Activated CD4-positive, alpha-beta T cell treated with anti-CD3 and anti-CD28 coated beads, Interleukin-2, amount 10 ng/mL, durations not matched to agents 7 days and 5 days (primary cell): ENCODE measurements at regions not wholly inside any gene's neighbourhood (a gene's known extent, or its start where the extent isn't known, plus 50 kb on each side); places are given as distances from the start of the nearest gene placed in this dataset.
"Not testable (repeated sequence)": the region's sequence is repeated elsewhere in the genome, so short reads cannot be mapped to it uniquely, and the experiment has no call there.

Experiments used
- CTCF ChIA-PET: fragments of 350-600 bp; sonication (Branson Sonifier 250); formaldehyde crosslinking; loops from one replicate; lab custom pipeline; 2021; ENCODE audit warnings: antibody characterized with exemption; lab: Charles Lee
- POLR2A ChIA-PET: fragments of 350-600 bp; sonication (Branson Sonifier 250); formaldehyde crosslinking; loops from one replicate; lab custom pipeline; 2021; ENCODE audit warnings: antibody characterized with exemption; lab: Charles Lee
- DNase-seq: peaks from one replicate; pipeline ENCODE4 v3.0.0-alpha.2; 2020
- H3K27ac Mint-ChIP-seq: one replicate; pipeline ENCODE4 v1.8.0; 2021; ENCODE audit warnings: mild to moderate bottlenecking, moderate library complexity, mixed read lengths
- H3K27me3 Mint-ChIP-seq: one replicate; pipeline ENCODE4 v1.8.0; 2021; ENCODE audit warnings: mixed read lengths
- H3K36me3 Mint-ChIP-seq: one replicate; pipeline ENCODE4 v1.8.0; 2021; ENCODE audit warnings: low read depth, mixed read lengths
- H3K4me1 Mint-ChIP-seq: one replicate; pipeline ENCODE4 v1.8.0; 2021; ENCODE audit warnings: mixed read lengths
- H3K4me3 Mint-ChIP-seq: one replicate; pipeline ENCODE4 v1.8.0; 2021; ENCODE audit warnings: mild to moderate bottlenecking, moderate library complexity, mixed read lengths
- H3K9me3 Mint-ChIP-seq: one replicate; pipeline ENCODE4 v1.8.0; 2021; ENCODE audit warnings: mixed read lengths

- H3K4me3 Mint-ChIP-seq, H3K36me3 Mint-ChIP-seq, H3K27ac Mint-ChIP-seq, POLR2A ChIA-PET, CTCF ChIA-PET: not testable (repeated sequence)
- Mint-ChIP-seq H3K27me3 (peaks cover 13% of the 10 kb centered on the region), H3K4me1 (peaks cover 18% of the 10 kb centered on the region), H3K9me3 (peaks cover 22% of the 10 kb centered on the region)
- peak; percentile 10 for DNase-seq
Observed at GRCh38 chr10:78096486-78096885, 62.8 kb downstream of the RPS24 start.

GRCh38 chr10:78102593-78102992, 68.9 kb downstream of the RPS24 start:
- H3K27me3 Mint-ChIP-seq, result peaks cover 13% of the 10 kb centered on the region
- H3K4me3 Mint-ChIP-seq, POLR2A ChIA-PET, H3K27ac Mint-ChIP-seq, H3K4me1 Mint-ChIP-seq, CTCF ChIA-PET, DNase-seq, H3K36me3 Mint-ChIP-seq: not testable (repeated sequence)
- peaks cover 39% of the 10 kb centered on the region for H3K9me3 Mint-ChIP-seq

- ChIA-PET CTCF (no interaction called here), POLR2A (no interaction called here)
- Mint-ChIP-seq H3K36me3 (no peaks in the 10 kb centered on the region), H3K27me3 (peaks cover 5% of the 10 kb centered on the region), H3K4me3 (no peak overlapping the region), H3K27ac (no peak overlapping the region), H3K9me3 (peaks cover 13% of the 10 kb centered on the region), H3K4me1 (no peaks in the 10 kb centered on the region)
- no peak for DNase-seq
Observed at GRCh38 chr10:78109210-78109609, 75.5 kb downstream of the RPS24 start.

DNA sequence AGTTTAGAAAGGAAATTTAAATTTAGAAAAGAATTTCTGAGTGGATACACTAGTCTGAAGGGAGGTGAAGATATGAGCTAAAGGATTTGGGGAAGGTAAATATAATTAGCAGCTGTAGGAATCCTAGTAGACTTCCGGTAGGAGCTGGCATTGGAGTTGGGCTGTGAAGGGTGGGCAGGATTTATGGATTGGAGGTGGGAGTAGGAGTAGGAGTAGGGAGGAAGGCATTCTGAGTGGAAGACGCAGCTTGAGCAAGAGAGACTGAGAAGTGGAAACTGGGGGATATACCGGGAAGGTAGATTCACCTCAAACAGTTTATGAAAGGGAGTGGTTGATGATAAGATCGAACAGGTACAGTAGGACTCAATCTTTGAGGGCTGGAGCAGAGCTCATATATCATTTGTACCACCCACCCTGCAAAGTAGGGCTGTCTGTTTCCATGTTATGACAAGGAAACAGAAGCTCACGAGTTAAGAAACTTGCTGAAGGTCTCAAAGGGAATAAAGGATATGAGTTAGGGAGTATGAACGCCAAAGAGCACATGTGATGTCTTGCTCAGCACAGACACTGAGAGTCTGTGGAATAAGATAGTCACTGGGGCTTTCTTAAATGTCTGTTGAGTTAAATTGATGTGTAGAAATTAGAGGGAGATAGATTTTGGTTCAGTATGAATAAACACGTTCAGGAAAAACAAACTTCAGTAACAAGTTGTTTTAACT, 81.6 kb downstream of the RPS24 start:
- DNase-seq, result no peak
- no peak overlapping the region for H3K27ac Mint-ChIP-seq
- ChIA-PET POLR2A (no interaction called here), CTCF (interaction anchor here (1.4 kb wide), 1 partner anchor 19 kb away, joined by 3 read pairs; no protein-coding TSS in a partner anchor)
- no peaks in the 10 kb centered on the region for H3K4me1 Mint-ChIP-seq
- H3K4me3 Mint-ChIP-seq, result no peak overlapping the region
- H3K36me3 Mint-ChIP-seq, result no peaks in the 10 kb centered on the region
- H3K27me3 Mint-ChIP-seq, result peaks cover 8% of the 10 kb centered on the region
- no peaks in the 10 kb centered on the region for H3K9me3 Mint-ChIP-seq

DNA sequence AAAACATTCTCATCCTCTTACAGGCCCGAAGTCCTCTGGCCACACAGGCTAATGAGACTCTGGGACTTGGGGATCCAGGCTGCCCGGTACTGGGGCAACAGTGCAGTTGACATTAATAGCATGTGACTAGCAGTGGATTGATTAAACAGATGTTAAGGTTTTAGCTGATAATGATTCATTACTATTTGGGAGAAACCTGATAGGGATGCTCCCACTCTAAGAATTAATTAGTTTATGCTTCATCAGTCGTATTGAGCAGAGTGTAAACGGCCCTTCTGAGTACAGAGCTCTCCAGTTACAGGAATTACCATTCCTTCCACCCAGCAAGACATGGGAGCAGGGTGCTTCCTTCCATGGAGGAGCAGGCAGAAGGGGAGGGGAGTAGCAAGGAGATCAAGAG, 82.7 kb downstream of the RPS24 start:
- Mint-ChIP-seq H3K36me3 (no peaks in the 10 kb centered on the region), H3K4me3 (no peak overlapping the region), H3K27me3 (peaks cover 15% of the 10 kb centered on the region), H3K9me3 (no peaks in the 10 kb centered on the region), H3K27ac (no peak overlapping the region), H3K4me1 (no peaks in the 10 kb centered on the region)
- no peak for DNase-seq
- ChIA-PET CTCF (interaction anchor here (1.4 kb wide), 1 partner anchor 18 kb away, joined by 3 read pairs; no protein-coding TSS in a partner anchor), POLR2A (no interaction called here)

DNA sequence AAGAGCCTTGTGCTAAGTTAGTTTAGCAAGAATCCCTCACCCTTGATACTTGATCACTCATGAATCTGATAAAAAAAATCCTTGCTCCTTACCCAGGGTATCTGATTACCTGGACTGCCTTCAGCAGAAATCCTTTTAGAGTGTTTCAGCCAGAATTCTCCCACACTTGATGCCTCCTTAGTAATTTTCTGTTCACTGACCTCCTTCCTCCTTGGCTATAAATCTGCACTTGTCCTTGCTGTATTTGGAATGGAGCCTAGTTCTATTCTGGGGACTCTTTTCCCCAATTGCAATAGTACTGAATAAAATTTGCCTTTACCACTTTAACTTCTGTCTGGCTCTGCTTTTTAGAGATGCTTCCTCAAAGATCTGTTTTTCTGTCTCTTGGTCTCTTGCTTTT, 84.9 kb downstream of the RPS24 start:
- no peak overlapping the region for H3K4me3 Mint-ChIP-seq
- H3K4me1 Mint-ChIP-seq, result no peaks in the 10 kb centered on the region
- ChIA-PET POLR2A (no interaction called here), CTCF (no interaction called here)
- peaks cover 21% of the 10 kb centered on the region for H3K27me3 Mint-ChIP-seq
- H3K27ac Mint-ChIP-seq, result no peak overlapping the region
- DNase-seq, result no peak
- H3K9me3 Mint-ChIP-seq, result peaks cover 6% of the 10 kb centered on the region
- H3K36me3 Mint-ChIP-seq, result no peaks in the 10 kb centered on the region

GRCh38 chr10:78121801-78122200, 88.1 kb downstream of the RPS24 start:
- H3K9me3 Mint-ChIP-seq, result peaks cover 8% of the 10 kb centered on the region
- POLR2A ChIA-PET, result no interaction called here

DNA sequence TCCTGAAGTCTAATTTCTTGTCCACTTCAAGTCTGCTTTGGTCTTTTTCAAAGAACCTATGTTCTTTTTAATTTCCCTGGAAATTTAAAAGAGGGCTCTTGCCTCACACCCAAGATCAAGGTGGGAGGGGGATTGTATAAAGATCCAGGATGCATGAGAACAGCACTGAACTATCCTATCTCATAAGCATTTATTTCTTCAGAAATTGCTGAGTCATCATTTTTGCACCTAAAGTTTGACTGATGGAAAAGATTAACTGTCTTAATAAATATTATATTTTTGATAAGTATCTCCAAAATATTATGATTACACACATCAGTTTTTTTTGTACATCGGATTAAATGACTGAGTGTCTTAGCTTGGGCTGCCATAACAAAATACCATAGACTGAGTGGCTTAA, 90.5 kb downstream of the RPS24 start:
- Mint-ChIP-seq H3K4me3 (no peak overlapping the region), H3K27me3 (peaks cover 13% of the 10 kb centered on the region), H3K9me3 (peaks cover 8% of the 10 kb centered on the region), H3K27ac (no peak overlapping the region), H3K36me3 (no peaks in the 10 kb centered on the region), H3K4me1 (no peaks in the 10 kb centered on the region)
- ChIA-PET POLR2A (no interaction called here), CTCF (no interaction called here)
- no peak for DNase-seq

More at GRCh38 chr10:78121801-78122200, 88.1 kb downstream of the RPS24 start:
- Mint-ChIP-seq H3K4me3 (no peak overlapping the region), H3K27me3 (peaks cover 13% of the 10 kb centered on the region), H3K27ac (no peak overlapping the region), H3K4me1 (no peaks in the 10 kb centered on the region), H3K36me3 (no peaks in the 10 kb centered on the region)
- no peak for DNase-seq
- CTCF ChIA-PET, result no interaction called here

- ChIA-PET CTCF (no interaction called here), POLR2A (no interaction called here)
- Mint-ChIP-seq H3K27me3 (no peaks in the 10 kb centered on the region), H3K27ac (no peak overlapping the region), H3K9me3 (peaks cover 2% of the 10 kb centered on the region), H3K36me3 (no peaks in the 10 kb centered on the region), H3K4me1 (no peaks in the 10 kb centered on the region), H3K4me3 (no peak overlapping the region)
- DNase-seq, result no peak
Observed at GRCh38 chr10:78129211-78129610, 95.5 kb downstream of the RPS24 start.

DNA sequence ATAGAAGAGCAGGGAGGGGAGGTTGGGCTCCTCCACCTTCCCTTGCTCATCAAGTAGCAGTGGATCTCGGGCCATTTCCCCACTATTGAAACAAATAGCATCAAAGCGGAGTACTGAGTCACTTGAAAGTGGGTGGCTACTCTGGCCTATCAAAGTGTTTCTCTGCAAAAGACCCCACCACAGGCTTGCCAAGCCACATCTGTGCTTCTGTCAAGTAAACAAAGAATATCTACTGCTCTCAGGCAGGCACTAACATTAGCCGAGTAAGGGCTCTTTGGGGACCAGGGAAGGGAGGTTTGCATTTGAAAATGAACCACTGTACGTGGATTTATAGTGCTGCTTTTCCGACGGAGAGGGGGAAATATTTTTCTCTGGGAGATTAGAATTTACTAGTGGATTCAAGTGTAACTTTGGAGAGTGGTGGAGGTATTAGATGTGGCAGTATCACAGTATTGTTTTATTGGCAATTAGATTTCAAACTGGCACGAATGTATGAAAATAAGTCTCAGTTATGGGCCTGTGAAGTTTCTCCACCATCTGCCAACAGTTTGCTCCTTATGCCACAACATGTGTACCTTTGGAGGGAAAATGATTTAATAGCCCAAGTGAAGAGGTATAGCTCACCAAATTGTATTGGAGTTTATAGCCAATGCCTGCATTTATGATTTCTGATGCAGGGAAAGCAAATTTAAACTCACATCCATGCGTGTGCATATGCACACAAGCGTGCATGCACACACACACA, 97.5 kb downstream of the RPS24 start:
- ChIA-PET POLR2A (no interaction called here), CTCF (no interaction called here)
- no peak overlapping the region for H3K4me3 Mint-ChIP-seq
- H3K27me3 Mint-ChIP-seq, result no peaks in the 10 kb centered on the region
- H3K36me3 Mint-ChIP-seq, result no peaks in the 10 kb centered on the region
- H3K9me3 Mint-ChIP-seq, result no peaks in the 10 kb centered on the region
- DNase-seq, result no peak
- no peak overlapping the region for H3K27ac Mint-ChIP-seq
- no peaks in the 10 kb centered on the region for H3K4me1 Mint-ChIP-seq

- CTCF ChIA-PET, result interaction anchor here (0.7 kb wide), 1 partner anchor 19 kb away, joined by 3 read pairs; no protein-coding TSS in a partner anchor
- POLR2A ChIA-PET, result no interaction called here
Observed at GRCh38 chr10:78134773-78135306, 101.2 kb downstream of the RPS24 start.

DNA sequence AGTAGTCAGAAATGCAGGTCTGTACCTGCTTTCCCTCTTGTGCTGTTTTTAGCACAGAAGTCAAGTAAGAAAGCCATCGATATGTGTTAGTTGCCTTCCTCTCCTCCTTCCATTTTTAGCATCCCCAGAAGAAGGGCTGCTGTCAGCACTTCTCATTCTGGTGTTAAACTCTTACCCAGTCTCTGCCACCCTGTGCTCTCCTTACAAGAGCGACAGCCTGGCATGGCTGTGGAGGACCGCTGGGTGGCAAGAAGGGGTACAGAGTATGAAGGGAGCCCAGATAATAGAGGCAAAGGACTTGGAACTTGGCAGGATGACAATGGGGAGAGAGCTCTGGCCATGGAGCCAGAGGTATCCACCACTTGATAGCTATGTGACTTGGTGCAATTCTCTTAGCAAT, 103.5 kb downstream of the RPS24 start:
- no peak overlapping the region for H3K27ac Mint-ChIP-seq
- ChIA-PET CTCF (no interaction called here), POLR2A (no interaction called here)
- no peak overlapping the region for H3K4me3 Mint-ChIP-seq
- no peaks in the 10 kb centered on the region for H3K4me1 Mint-ChIP-seq
- no peaks in the 10 kb centered on the region for H3K9me3 Mint-ChIP-seq
- DNase-seq, result no peak
- H3K27me3 Mint-ChIP-seq, result no peaks in the 10 kb centered on the region
- H3K36me3 Mint-ChIP-seq, result no peaks in the 10 kb centered on the region

More at GRCh38 chr10:78134773-78135306, 101.2 kb downstream of the RPS24 start:
- Mint-ChIP-seq H3K4me1 (no peaks in the 10 kb centered on the region), H3K4me3 (no peak overlapping the region), H3K27me3 (no peaks in the 10 kb centered on the region), H3K9me3 (no peaks in the 10 kb centered on the region), H3K27ac (no peak overlapping the region), H3K36me3 (no peaks in the 10 kb centered on the region)
- no peak for DNase-seq

DNA sequence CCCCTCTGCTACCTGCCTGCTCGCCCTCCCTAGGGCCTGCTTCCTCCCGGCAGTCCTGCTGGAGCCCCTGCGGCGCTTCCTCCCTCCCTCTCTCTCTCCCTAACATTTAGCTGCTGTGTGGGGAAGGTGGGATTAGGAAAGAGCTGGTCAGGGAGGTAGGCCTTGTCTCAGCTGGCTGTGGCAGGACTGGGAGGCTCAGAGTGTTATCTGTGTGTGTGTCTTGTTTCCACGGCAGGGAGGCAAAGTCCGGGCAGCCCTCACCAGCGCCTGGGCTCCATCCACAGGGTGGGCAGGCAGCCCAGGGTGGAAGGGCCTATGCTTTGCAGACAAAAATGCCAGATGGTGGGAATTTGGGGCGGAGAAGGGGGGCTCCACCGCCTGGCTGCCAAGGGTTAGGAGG, 105.7 kb downstream of the RPS24 start:
- ChIA-PET POLR2A (no interaction called here), CTCF (no interaction called here)
- Mint-ChIP-seq H3K9me3 (peaks cover 2% of the 10 kb centered on the region), H3K27ac (no peak overlapping the region), H3K36me3 (no peaks in the 10 kb centered on the region), H3K4me3 (no peak overlapping the region), H3K27me3 (no peaks in the 10 kb centered on the region), H3K4me1 (no peaks in the 10 kb centered on the region)
- DNase-seq, result no peak
